Lower lobe of right lung (tissue), 2 donors: ENCODE measurements at regions not wholly inside any gene's neighbourhood (a gene's known extent, or its start where the extent isn't known, plus 50 kb on each side); places are given as distances from the start of the nearest gene placed in this dataset.

ENCODE experiments used
- ATAC-seq, 2 donors: fragments of 200-7000 bp; cut with Tn5 transposase; one replicate each; pipeline ENCODE4 v1.9.1; 2020 to 2022; ENCODE audit warnings: mild to moderate bottlenecking in 2 of 2, moderate library complexity in 2 of 2
- DNase-seq: peaks from one replicate; pipeline ENCODE4 v3.0.0-alpha.2; 2020
- H3K27ac ChIP-seq: fragments of 200-600 bp; one replicate; pipeline ENCODE4 v1.8.0; 2022
- H3K27me3 ChIP-seq: fragments of 200-600 bp; one replicate; pipeline ENCODE4 v1.8.0; 2022; ENCODE audit warnings: low read depth
- H3K36me3 ChIP-seq: fragments of 200-600 bp; one replicate; pipeline ENCODE4 v1.8.0; 2022; ENCODE audit warnings: mild to moderate bottlenecking
- H3K4me1 ChIP-seq: fragments of 200-600 bp; one replicate; pipeline ENCODE4 v1.8.0; 2022
- H3K4me3 ChIP-seq: fragments of 200-600 bp; one replicate; pipeline ENCODE4 v1.8.0; 2022; ENCODE audit warnings: mild to moderate bottlenecking
- H3K9me3 ChIP-seq: fragments of 200-600 bp; one replicate; pipeline ENCODE4 v1.8.0; 2022
- intact Hi-C: fragments of 100-400 bp; cut with DNase I; formaldehyde crosslinking; loops from one replicate; pipeline ENCODE4 v1.11.0; 2022
- TF ChIP-seq, protein P1 (sequence below): fragments of 200-600 bp; IDR thresholded peaks from one replicate; pipeline ENCODE4 v1.8.0; 2022; ENCODE audit warnings: antibody characterized with exemption, mild to moderate bottlenecking
- donor health status: DM: no; HTN: yes; CAD: no; lungs with severe emphysema.

- TF ChIP-seq, protein P1, sequence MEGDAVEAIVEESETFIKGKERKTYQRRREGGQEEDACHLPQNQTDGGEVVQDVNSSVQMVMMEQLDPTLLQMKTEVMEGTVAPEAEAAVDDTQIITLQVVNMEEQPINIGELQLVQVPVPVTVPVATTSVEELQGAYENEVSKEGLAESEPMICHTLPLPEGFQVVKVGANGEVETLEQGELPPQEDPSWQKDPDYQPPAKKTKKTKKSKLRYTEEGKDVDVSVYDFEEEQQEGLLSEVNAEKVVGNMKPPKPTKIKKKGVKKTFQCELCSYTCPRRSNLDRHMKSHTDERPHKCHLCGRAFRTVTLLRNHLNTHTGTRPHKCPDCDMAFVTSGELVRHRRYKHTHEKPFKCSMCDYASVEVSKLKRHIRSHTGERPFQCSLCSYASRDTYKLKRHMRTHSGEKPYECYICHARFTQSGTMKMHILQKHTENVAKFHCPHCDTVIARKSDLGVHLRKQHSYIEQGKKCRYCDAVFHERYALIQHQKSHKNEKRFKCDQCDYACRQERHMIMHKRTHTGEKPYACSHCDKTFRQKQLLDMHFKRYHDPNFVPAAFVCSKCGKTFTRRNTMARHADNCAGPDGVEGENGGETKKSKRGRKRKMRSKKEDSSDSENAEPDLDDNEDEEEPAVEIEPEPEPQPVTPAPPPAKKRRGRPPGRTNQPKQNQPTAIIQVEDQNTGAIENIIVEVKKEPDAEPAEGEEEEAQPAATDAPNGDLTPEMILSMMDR: no peak
- Histone ChIP-seq H3K36me3 (no peaks in the 10 kb centered on the region), H3K4me3 (no peak overlapping the region), H3K9me3 (no peaks in the 10 kb centered on the region), H3K27me3 (no peaks in the 10 kb centered on the region), H3K27ac (no peak overlapping the region), H3K4me1 (no peaks in the 10 kb centered on the region)
- ATAC-seq (no peak), DNase-seq (no peak)
- intact Hi-C loops: no loop called here
Observed at GRCh38 chr10:78481842-78482241, 448.2 kb downstream of the RPS24 start.

DNA sequence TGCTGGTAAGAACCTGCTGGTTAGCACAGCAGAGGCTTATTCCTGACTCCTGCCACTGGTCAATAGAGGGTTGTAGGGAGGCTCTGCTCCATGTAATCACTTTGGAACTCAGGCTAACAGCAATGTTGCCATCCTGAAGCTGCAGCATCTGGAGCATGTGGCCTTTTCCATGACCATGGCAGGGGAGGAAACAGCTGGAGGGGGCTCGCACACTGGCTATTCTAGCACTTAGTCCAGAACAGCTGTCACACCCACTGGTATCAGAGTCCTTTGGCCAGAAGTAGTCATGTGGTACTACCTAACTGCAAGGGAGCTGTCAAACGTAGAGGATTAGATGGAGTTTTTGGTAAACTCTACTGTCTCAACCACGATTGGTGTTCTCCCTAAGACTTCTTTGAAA, 450.0 kb downstream of the RPS24 start:
- DNase-seq (no peak), ATAC-seq (no peak)
- no peaks in the 10 kb centered on the region for H3K27me3 ChIP-seq
- H3K9me3 ChIP-seq: no peaks in the 10 kb centered on the region
- H3K27ac ChIP-seq: no peak overlapping the region
- no peaks in the 10 kb centered on the region for H3K4me1 ChIP-seq
- intact Hi-C loops: no loop called here
- no peaks in the 10 kb centered on the region for H3K36me3 ChIP-seq
- no peak overlapping the region for H3K4me3 ChIP-seq
- TF ChIP-seq, protein P1: no peak

DNA sequence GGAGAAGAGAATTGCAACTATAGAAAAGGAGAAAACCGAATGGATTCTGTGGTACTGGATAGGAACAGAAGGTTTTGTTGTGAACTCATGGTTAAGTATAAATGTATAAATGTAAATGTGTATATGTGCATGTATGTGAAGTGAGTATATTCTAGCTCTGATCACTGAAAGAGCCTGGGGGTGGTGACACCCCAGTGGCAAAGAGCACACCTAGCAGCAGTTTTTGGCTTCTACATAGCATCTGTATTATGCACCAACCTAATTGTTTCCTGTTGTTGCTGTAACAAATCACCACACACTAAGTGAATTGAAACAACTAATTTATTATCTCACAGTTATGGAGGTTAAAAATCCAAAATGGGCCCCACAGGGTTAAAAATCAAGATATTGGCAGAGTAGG, 455.4 kb downstream of the RPS24 start:
- no peaks in the 10 kb centered on the region for H3K4me1 ChIP-seq
- TF ChIP-seq, protein P1: no peak
- intact Hi-C loops: no loop called here
- ATAC-seq (no peak), DNase-seq (no peak)
- no peaks in the 10 kb centered on the region for H3K36me3 ChIP-seq
- no peak overlapping the region for H3K27ac ChIP-seq
- no peaks in the 10 kb centered on the region for H3K27me3 ChIP-seq
- H3K4me3 ChIP-seq: no peak overlapping the region
- no peaks in the 10 kb centered on the region for H3K9me3 ChIP-seq

DNA sequence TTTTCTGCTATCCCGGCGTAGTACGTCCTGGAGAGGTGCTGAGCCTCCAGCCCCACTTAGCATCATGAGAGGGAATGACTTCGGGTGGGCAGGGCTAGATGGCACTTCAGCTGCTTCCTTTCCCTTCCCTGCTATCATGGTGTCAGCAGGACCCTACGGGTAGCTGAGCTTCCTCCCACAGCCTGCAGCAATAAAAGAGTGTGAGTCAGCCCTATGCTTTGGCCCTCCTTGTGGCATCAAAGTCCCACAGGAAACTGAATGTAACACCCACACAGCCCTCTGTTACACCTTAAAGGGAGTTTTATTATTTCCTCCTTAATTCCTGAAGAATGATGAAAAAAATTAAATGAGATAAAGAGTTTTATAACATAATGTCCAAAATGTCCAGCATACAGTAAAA, 458.1 kb downstream of the RPS24 start:
- TF ChIP-seq, protein P1: no peak
- intact Hi-C loops: no loop called here
- Histone ChIP-seq H3K4me3 (no peak overlapping the region), H3K4me1 (no peaks in the 10 kb centered on the region), H3K9me3 (no peaks in the 10 kb centered on the region), H3K27ac (no peak overlapping the region), H3K27me3 (no peaks in the 10 kb centered on the region), H3K36me3 (no peaks in the 10 kb centered on the region)
- ATAC-seq (no peak), DNase-seq (no peak)

GRCh38 chr10:78492424-78492823, 458.8 kb downstream of the RPS24 start:
- Histone ChIP-seq H3K36me3 (no peaks in the 10 kb centered on the region), H3K4me3 (no peak overlapping the region), H3K27ac (no peak overlapping the region), H3K27me3 (no peaks in the 10 kb centered on the region), H3K9me3 (no peaks in the 10 kb centered on the region), H3K4me1 (no peaks in the 10 kb centered on the region)
- ATAC-seq (no peak), DNase-seq (no peak)
- TF ChIP-seq, protein P1: no peak
- intact Hi-C loops: no loop called here

- no peaks in the 10 kb centered on the region for H3K27me3 ChIP-seq
- TF ChIP-seq, protein P1: no peak
- H3K27ac ChIP-seq: no peak overlapping the region
- no peaks in the 10 kb centered on the region for H3K36me3 ChIP-seq
- H3K9me3 ChIP-seq: no peaks in the 10 kb centered on the region
- DNase-seq (no peak), ATAC-seq (no peak)
- H3K4me3 ChIP-seq: no peak overlapping the region
- intact Hi-C loops: no loop called here
- no peaks in the 10 kb centered on the region for H3K4me1 ChIP-seq
Observed at GRCh38 chr10:78494179-78494578, 460.5 kb downstream of the RPS24 start.
